ENCODE measurements at regions not wholly inside any gene's neighbourhood (a gene's known extent, or its start where the extent isn't known, plus 50 kb on each side); places are given as distances from the start of the nearest gene placed in this dataset.

- TF ChIP-seq CTCF (IDR thresholded peaks at IDR 0.05; ENCODE audit: low read length) (no peak), EZH2 (optimal IDR thresholded peaks at IDR 0.05; ENCODE audit: low read depth, low read length) (no peak), EZH2phosphoT487 (IDR thresholded peaks at IDR 0.05; ENCODE audit: low read length) (no peak)
- Histone ChIP-seq H4K20me1 (ENCODE audit: insufficient read depth, low read length) (no peaks in the 10 kb centered on the region), H3K27me3 (replicated peaks; ENCODE audit: insufficient read depth, low read length) (no peaks in the 10 kb centered on the region), H2AFZ (ENCODE audit: low read length) (no peak overlapping the region), H3K9me2 (replicated peaks; ENCODE audit: insufficient read depth, low read length) (no peaks in the 10 kb centered on the region), H3K9me3 (replicated peaks; ENCODE audit: insufficient read depth, low read length) (no peaks in the 10 kb centered on the region), H3K36me3 (replicated peaks; ENCODE audit: insufficient read depth, low read length) (no peaks in the 10 kb centered on the region), H3K27ac (ENCODE audit: low read length) (no peak overlapping the region), H3K9ac (ENCODE audit: low read length) (no peak overlapping the region), H3K4me1 (ENCODE audit: low read length) (no peaks in the 10 kb centered on the region), H3K4me2 (ENCODE audit: low read depth, low read length) (no peak overlapping the region), H3F3A (ENCODE audit: insufficient read depth, low read length) (no peaks in the 10 kb centered on the region), H3K4me3 (ENCODE audit: low read length) (no peak overlapping the region), H3K79me2 (ENCODE audit: low read length) (no peaks in the 10 kb centered on the region)
- no peak for DNase-seq
These were observed 471.9 kb downstream of the HS3ST3B1 start for GRCh38 chr17:14772776-14773175.

- Histone ChIP-seq H3K27ac (ENCODE audit: low read length) (no peak overlapping the region), H3K36me3 (replicated peaks; ENCODE audit: insufficient read depth, low read length) (no peaks in the 10 kb centered on the region), H3K9me2 (replicated peaks; ENCODE audit: insufficient read depth, low read length) (no peaks in the 10 kb centered on the region), H3K9ac (ENCODE audit: low read length) (no peak overlapping the region), H3K27me3 (replicated peaks; ENCODE audit: insufficient read depth, low read length) (no peaks in the 10 kb centered on the region), H3K4me1 (ENCODE audit: low read length) (no peaks in the 10 kb centered on the region), H2AFZ (ENCODE audit: low read length) (no peak overlapping the region), H3K9me3 (replicated peaks; ENCODE audit: insufficient read depth, low read length) (no peaks in the 10 kb centered on the region), H3K4me2 (ENCODE audit: low read depth, low read length) (no peak overlapping the region), H3F3A (ENCODE audit: insufficient read depth, low read length) (no peaks in the 10 kb centered on the region), H3K4me3 (ENCODE audit: low read length) (no peak overlapping the region), H4K20me1 (ENCODE audit: insufficient read depth, low read length) (no peaks in the 10 kb centered on the region), H3K79me2 (ENCODE audit: low read length) (no peaks in the 10 kb centered on the region)
- no peak for DNase-seq
- TF ChIP-seq CTCF (IDR thresholded peaks at IDR 0.05; ENCODE audit: low read length): no peak
- TF ChIP-seq EZH2phosphoT487 (IDR thresholded peaks at IDR 0.05; ENCODE audit: low read length): no peak
- TF ChIP-seq EZH2 (optimal IDR thresholded peaks at IDR 0.05; ENCODE audit: low read depth, low read length): no peak
These were observed 470.7 kb downstream of the HS3ST3B1 start for GRCh38 chr17:14771543-14771942.

GRCh38 chr17:14768923-14769322 is 468.0 kb downstream of the HS3ST3B1 start:
- Histone ChIP-seq H3K9ac (ENCODE audit: low read length) (no peak overlapping the region), H3K27ac (ENCODE audit: low read length) (no peak overlapping the region), H3K4me1 (ENCODE audit: low read length) (no peaks in the 10 kb centered on the region), H3K79me2 (ENCODE audit: low read length) (no peaks in the 10 kb centered on the region), H3K4me3 (ENCODE audit: low read length) (no peak overlapping the region), H3K36me3 (replicated peaks; ENCODE audit: insufficient read depth, low read length) (no peaks in the 10 kb centered on the region), H3K27me3 (replicated peaks; ENCODE audit: insufficient read depth, low read length) (no peaks in the 10 kb centered on the region), H2AFZ (ENCODE audit: low read length) (no peak overlapping the region), H3K4me2 (ENCODE audit: low read depth, low read length) (no peak overlapping the region), H3F3A (ENCODE audit: insufficient read depth, low read length) (no peaks in the 10 kb centered on the region), H3K9me2 (replicated peaks; ENCODE audit: insufficient read depth, low read length) (no peaks in the 10 kb centered on the region), H3K9me3 (replicated peaks; ENCODE audit: insufficient read depth, low read length) (no peaks in the 10 kb centered on the region), H4K20me1 (ENCODE audit: insufficient read depth, low read length) (no peaks in the 10 kb centered on the region)
- TF ChIP-seq EZH2phosphoT487 (IDR thresholded peaks at IDR 0.05; ENCODE audit: low read length) (no peak), CTCF (IDR thresholded peaks at IDR 0.05; ENCODE audit: low read length) (no peak), EZH2 (optimal IDR thresholded peaks at IDR 0.05; ENCODE audit: low read depth, low read length) (no peak)
- DNase-seq: no peak
